ENCODE measurements at regions not wholly inside any gene's neighbourhood (a gene's known extent, or its start where the extent isn't known, plus 50 kb on each side); places are given as distances from the start of the nearest gene placed in this dataset.
"Not testable (repeated sequence)": the region's sequence is repeated elsewhere in the genome, so short reads cannot be mapped to it uniquely, and the experiment has no call there.

GRCh38 chr2:142425551-142425950, 294.7 kb upstream of the LRP1B start:
- Histone ChIP-seq H3K27me3 (ENCODE audit: control insufficient read depth in 1 of 2, insufficient read depth in 2 of 2, low read length in 1 of 2) (no peaks in the 10 kb centered on the region), H3K27ac (ENCODE audit: low read depth in 1 of 2, low read length in 2 of 2) (no peak overlapping the region), H3K9me3 (ENCODE audit: control insufficient read depth, low read length) (no peaks in the 10 kb centered on the region), H3K4me3 (ENCODE audit: low read length in 2 of 2) (no peak overlapping the region), H3K4me1 (ENCODE audit: control insufficient read depth in 1 of 2, insufficient read depth in 2 of 2, low read length in 2 of 2) (no peaks in the 10 kb centered on the region), H3K36me3 (ENCODE audit: control insufficient read depth in 1 of 2, insufficient read depth in 2 of 2, low read length in 1 of 2) (no peaks in the 10 kb centered on the region)
- intact Hi-C loops (cut with DNase I), result no loop called here
- DNase-seq, result no peak
- WGBS, 2 donors, result 55 to 69% methylated on average over 3 of the region's 3 CpGs
- no peak for ATAC-seq (ENCODE audit: low FRiP score)

GRCh38 chr2:142423603-142424002, 292.8 kb upstream of the LRP1B start:
- no peaks in the 10 kb centered on the region for H3K27me3 ChIP-seq (ENCODE audit: control insufficient read depth in 1 of 2, insufficient read depth in 2 of 2, low read length in 1 of 2)
- intact Hi-C loops (cut with DNase I), result no loop called here
- no peak overlapping the region for H3K27ac ChIP-seq (ENCODE audit: low read depth in 1 of 2, low read length in 2 of 2)
- H3K4me1 ChIP-seq (ENCODE audit: control insufficient read depth in 1 of 2, insufficient read depth in 2 of 2, low read length in 2 of 2), result no peaks in the 10 kb centered on the region
- 77 to 92% methylated on average over 1 of the region's 1 CpG for WGBS, 2 donors
- ATAC-seq (ENCODE audit: low FRiP score) (no peak), DNase-seq (no peak)
- no peak overlapping the region for H3K4me3 ChIP-seq (ENCODE audit: low read length in 2 of 2)
- no peaks in the 10 kb centered on the region for H3K36me3 ChIP-seq (ENCODE audit: control insufficient read depth in 1 of 2, insufficient read depth in 2 of 2, low read length in 1 of 2)
- no peaks in the 10 kb centered on the region for H3K9me3 ChIP-seq (ENCODE audit: control insufficient read depth, low read length)

GRCh38 chr2:142422769-142423168, 292.0 kb upstream of the LRP1B start:
- no peaks in the 10 kb centered on the region for H3K4me1 ChIP-seq (ENCODE audit: control insufficient read depth in 1 of 2, insufficient read depth in 2 of 2, low read length in 2 of 2)
- H3K4me3 ChIP-seq (ENCODE audit: low read length in 2 of 2), result no peak overlapping the region
- no peak overlapping the region for H3K27ac ChIP-seq (ENCODE audit: low read depth in 1 of 2, low read length in 2 of 2)
- no peaks in the 10 kb centered on the region for H3K27me3 ChIP-seq (ENCODE audit: control insufficient read depth in 1 of 2, insufficient read depth in 2 of 2, low read length in 1 of 2)
- WGBS, 2 donors, result 84 to 89% methylated on average over 2 of the region's 2 CpGs
- DNase-seq (no peak), ATAC-seq (ENCODE audit: low FRiP score) (no peak)
- no peaks in the 10 kb centered on the region for H3K9me3 ChIP-seq (ENCODE audit: control insufficient read depth, low read length)
- H3K36me3 ChIP-seq (ENCODE audit: control insufficient read depth in 1 of 2, insufficient read depth in 2 of 2, low read length in 1 of 2), result no peaks in the 10 kb centered on the region
- intact Hi-C loops (cut with DNase I), result no loop called here

- H3K27ac ChIP-seq (ENCODE audit: low read depth in 1 of 2, low read length in 2 of 2), result no peak overlapping the region
- no peak overlapping the region for H3K4me3 ChIP-seq (ENCODE audit: low read length in 2 of 2)
- DNase-seq, result no peak
- H3K36me3 ChIP-seq (ENCODE audit: control insufficient read depth in 1 of 2, insufficient read depth in 2 of 2, low read length in 1 of 2), result no peaks in the 10 kb centered on the region
- no peak for ATAC-seq (ENCODE audit: low FRiP score)
- no peaks in the 10 kb centered on the region for H3K9me3 ChIP-seq (ENCODE audit: control insufficient read depth, low read length)
- no peaks in the 10 kb centered on the region for H3K4me1 ChIP-seq (ENCODE audit: control insufficient read depth in 1 of 2, insufficient read depth in 2 of 2, low read length in 2 of 2)
- intact Hi-C loops (cut with DNase I), result no loop called here
- 90 to 92% methylated on average over 6 of the region's 6 CpGs for WGBS, 2 donors
- no peaks in the 10 kb centered on the region for H3K27me3 ChIP-seq (ENCODE audit: control insufficient read depth in 1 of 2, insufficient read depth in 2 of 2, low read length in 1 of 2)
Measured at GRCh38 chr2:142422041-142422440, 291.2 kb upstream of the LRP1B start.

GRCh38 chr2:142418699-142419098, 287.9 kb upstream of the LRP1B start:
- DNase-seq; intact Hi-C loops (cut with DNase I); H3K4me1 ChIP-seq (ENCODE audit: control insufficient read depth in 1 of 2, insufficient read depth in 2 of 2, low read length in 2 of 2); H3K9me3 ChIP-seq (ENCODE audit: control insufficient read depth, low read length); H3K27me3 ChIP-seq (ENCODE audit: control insufficient read depth in 1 of 2, insufficient read depth in 2 of 2, low read length in 1 of 2); H3K36me3 ChIP-seq (ENCODE audit: control insufficient read depth in 1 of 2, insufficient read depth in 2 of 2, low read length in 1 of 2); H3K4me3 ChIP-seq (ENCODE audit: low read length in 2 of 2); H3K27ac ChIP-seq (ENCODE audit: low read depth in 1 of 2, low read length in 2 of 2); ATAC-seq (ENCODE audit: low FRiP score): not testable (repeated sequence)
- 90 to 93% methylated on average over 4 of the region's 4 CpGs for WGBS, 2 donors

- H3K27me3 ChIP-seq (ENCODE audit: control insufficient read depth in 1 of 2, insufficient read depth in 2 of 2, low read length in 1 of 2), result no peaks in the 10 kb centered on the region
- no peak for ATAC-seq (ENCODE audit: low FRiP score)
- DNase-seq, result no peak
- no peak overlapping the region for H3K27ac ChIP-seq (ENCODE audit: low read depth in 1 of 2, low read length in 2 of 2)
- intact Hi-C loops (cut with DNase I), result no loop called here
- H3K4me1 ChIP-seq (ENCODE audit: control insufficient read depth in 1 of 2, insufficient read depth in 2 of 2, low read length in 2 of 2), result no peaks in the 10 kb centered on the region
- no peaks in the 10 kb centered on the region for H3K9me3 ChIP-seq (ENCODE audit: control insufficient read depth, low read length)
- no peak overlapping the region for H3K4me3 ChIP-seq (ENCODE audit: low read length in 2 of 2)
- H3K36me3 ChIP-seq (ENCODE audit: control insufficient read depth in 1 of 2, insufficient read depth in 2 of 2, low read length in 1 of 2), result no peaks in the 10 kb centered on the region
- WGBS, 2 donors, result 89 to 97% methylated on average over 1 of the region's 1 CpG
Measured at GRCh38 chr2:142416996-142417395, 286.2 kb upstream of the LRP1B start.

- Histone ChIP-seq H3K4me1 (ENCODE audit: control insufficient read depth in 1 of 2, insufficient read depth in 2 of 2, low read length in 2 of 2) (no peaks in the 10 kb centered on the region), H3K27me3 (ENCODE audit: control insufficient read depth in 1 of 2, insufficient read depth in 2 of 2, low read length in 1 of 2) (no peaks in the 10 kb centered on the region), H3K27ac (ENCODE audit: low read depth in 1 of 2, low read length in 2 of 2) (no peak overlapping the region), H3K36me3 (ENCODE audit: control insufficient read depth in 1 of 2, insufficient read depth in 2 of 2, low read length in 1 of 2) (no peaks in the 10 kb centered on the region), H3K4me3 (ENCODE audit: low read length in 2 of 2) (no peak overlapping the region), H3K9me3 (ENCODE audit: control insufficient read depth, low read length) (no peaks in the 10 kb centered on the region)
- WGBS, 2 donors, result 82 to 83% methylated on average over 3 of the region's 3 CpGs
- ATAC-seq (ENCODE audit: low FRiP score), result no peak
- intact Hi-C loops (cut with DNase I), result no loop called here
- DNase-seq, result no peak
Measured at GRCh38 chr2:142415461-142415860, 284.6 kb upstream of the LRP1B start.

- DNase-seq (no peak), ATAC-seq (ENCODE audit: low FRiP score) (no peak)
- WGBS, 2 donors, result 70 to 76% methylated on average over 1 of the region's 1 CpG
- Histone ChIP-seq H3K4me1 (ENCODE audit: control insufficient read depth in 1 of 2, insufficient read depth in 2 of 2, low read length in 2 of 2) (no peaks in the 10 kb centered on the region), H3K27me3 (ENCODE audit: control insufficient read depth in 1 of 2, insufficient read depth in 2 of 2, low read length in 1 of 2) (no peaks in the 10 kb centered on the region), H3K4me3 (ENCODE audit: low read length in 2 of 2) (no peak overlapping the region), H3K36me3 (ENCODE audit: control insufficient read depth in 1 of 2, insufficient read depth in 2 of 2, low read length in 1 of 2) (no peaks in the 10 kb centered on the region), H3K9me3 (ENCODE audit: control insufficient read depth, low read length) (peaks cover 11% of the 10 kb centered on the region), H3K27ac (ENCODE audit: low read depth in 1 of 2, low read length in 2 of 2) (no peak overlapping the region)
- intact Hi-C loops (cut with DNase I), result no loop called here
Measured at GRCh38 chr2:142398212-142398611, 267.4 kb upstream of the LRP1B start.

- Histone ChIP-seq H3K36me3 (ENCODE audit: control insufficient read depth in 1 of 2, insufficient read depth in 2 of 2, low read length in 1 of 2) (no peaks in the 10 kb centered on the region), H3K4me1 (ENCODE audit: control insufficient read depth in 1 of 2, insufficient read depth in 2 of 2, low read length in 2 of 2) (no peaks in the 10 kb centered on the region), H3K27ac (ENCODE audit: low read depth in 1 of 2, low read length in 2 of 2) (no peak overlapping the region), H3K27me3 (ENCODE audit: control insufficient read depth in 1 of 2, insufficient read depth in 2 of 2, low read length in 1 of 2) (no peaks in the 10 kb centered on the region), H3K9me3 (ENCODE audit: control insufficient read depth, low read length) (peaks cover 3% of the 10 kb centered on the region), H3K4me3 (ENCODE audit: low read length in 2 of 2) (no peak overlapping the region)
- ATAC-seq (ENCODE audit: low FRiP score) (no peak), DNase-seq (no peak)
- 71 to 88% methylated on average over 1 of the region's 1 CpG for WGBS, 2 donors
- intact Hi-C loops (cut with DNase I), result no loop called here
Measured at GRCh38 chr2:142395291-142395690, 264.5 kb upstream of the LRP1B start.

Data from aorta (tissue), 5 donors.